HG03039 (cell line): ENCODE measurements at regions not wholly inside any gene's neighbourhood (a gene's known extent, or its start where the extent isn't known, plus 50 kb on each side); places are given as distances from the start of the nearest gene placed in this dataset.

ENCODE experiments used
- ATAC-seq: cut with Tn5 transposase; IDR thresholded peaks from one replicate; pipeline ENCODE4 v1.9.1; 2021; ENCODE audit warnings: mild to moderate bottlenecking, moderate library complexity; ENCODE audit not compliant: unreplicated experiment

DNA sequence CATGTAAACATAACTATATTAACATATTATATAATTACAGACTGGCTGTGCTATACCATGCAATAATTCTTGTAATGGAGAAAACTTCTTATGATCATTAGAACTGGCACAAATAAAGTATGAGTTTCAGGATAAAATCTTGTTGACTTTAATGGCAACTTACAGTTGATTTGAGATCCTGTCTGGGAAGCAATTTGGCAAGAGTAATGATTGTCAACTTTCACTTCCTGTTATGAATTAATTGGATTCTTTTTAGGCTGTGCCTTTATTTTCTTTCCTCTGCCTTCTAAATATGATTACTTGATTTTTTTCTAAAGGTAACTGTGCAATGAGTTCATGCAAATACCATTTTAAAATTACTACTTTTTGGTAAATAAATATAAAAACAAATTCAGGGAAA lies 158.1 kb upstream of the B3GAT2 start:
- ATAC-seq: no peak

DNA sequence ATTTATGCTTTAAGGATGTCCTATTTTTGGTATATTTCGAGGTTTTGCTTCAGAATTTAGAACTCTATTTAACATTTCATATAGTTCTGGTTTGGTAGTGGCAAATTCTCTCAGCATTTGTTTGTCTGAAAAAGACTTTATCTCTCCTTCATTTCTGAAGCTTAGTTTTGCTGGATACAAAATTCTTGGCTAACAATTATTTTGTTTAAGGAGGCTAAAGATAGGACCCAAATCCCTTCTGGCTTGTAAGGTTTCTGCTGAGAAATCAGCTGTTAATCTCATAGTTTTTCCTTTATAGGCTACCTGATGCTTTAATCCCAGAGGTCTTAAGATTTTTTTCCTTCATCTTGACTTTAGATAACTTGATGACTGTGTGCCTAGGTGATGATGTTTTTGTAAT lies 162.7 kb upstream of the B3GAT2 start:
- no peak for ATAC-seq

DNA sequence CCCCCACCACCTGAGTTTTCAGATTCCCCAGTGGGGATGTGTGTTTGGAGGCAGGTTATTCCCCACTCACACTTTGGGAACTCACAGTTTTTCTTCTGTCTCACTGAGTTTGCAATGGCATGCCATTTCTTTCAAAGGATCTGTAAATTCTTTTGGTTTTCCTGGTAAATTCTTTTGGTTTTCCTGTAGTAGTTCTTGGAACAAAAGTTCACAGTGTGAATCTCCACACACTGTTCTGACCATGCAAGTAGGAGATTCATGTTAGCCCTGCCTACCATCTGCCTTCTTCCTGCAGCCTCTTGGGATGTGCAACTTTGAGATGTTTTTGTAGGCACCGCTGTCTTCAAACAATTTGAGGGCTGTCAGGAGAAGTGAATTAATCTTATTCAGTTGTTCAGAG lies 165.6 kb upstream of the OGFRL1 start:
- no peak for ATAC-seq

DNA sequence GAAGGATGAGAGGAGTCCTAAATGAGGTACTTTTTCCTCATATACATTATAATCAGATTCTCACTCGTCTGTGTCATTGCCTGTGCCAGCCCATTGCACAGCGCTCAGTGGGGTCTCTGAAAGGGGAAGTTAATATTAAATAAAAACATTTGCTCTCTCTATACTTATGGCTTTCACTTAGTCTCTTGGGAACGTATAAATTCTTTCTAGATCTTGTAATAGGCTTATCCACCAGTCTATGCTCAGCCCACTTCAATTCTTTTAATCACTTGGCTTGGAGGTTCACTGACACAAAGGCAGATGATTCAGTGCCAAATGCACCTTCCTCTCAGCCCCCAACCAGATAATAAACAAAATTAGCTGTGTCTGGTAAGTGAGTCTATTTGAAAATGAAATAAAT lies 164.3 kb upstream of the OGFRL1 start:
- ATAC-seq: no peak

DNA sequence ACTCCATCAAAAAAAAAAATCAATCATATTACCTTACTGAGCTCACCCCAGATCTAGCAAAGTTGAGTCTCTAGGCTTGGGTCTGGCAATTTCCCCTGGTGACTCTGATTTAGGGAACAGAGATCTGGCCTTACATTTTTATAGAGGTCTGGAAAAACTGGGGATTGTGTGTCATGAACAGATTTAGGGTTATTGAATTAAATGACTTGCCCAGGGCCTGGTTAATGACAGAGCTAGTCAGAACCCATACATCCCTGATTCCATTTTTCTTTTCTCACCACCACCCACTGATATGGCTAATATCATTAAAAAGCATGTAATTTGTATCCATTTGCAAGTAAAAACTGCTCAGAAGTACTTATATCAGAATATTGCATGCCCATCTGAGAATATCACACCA lies 163.4 kb upstream of the OGFRL1 start:
- no peak for ATAC-seq

DNA sequence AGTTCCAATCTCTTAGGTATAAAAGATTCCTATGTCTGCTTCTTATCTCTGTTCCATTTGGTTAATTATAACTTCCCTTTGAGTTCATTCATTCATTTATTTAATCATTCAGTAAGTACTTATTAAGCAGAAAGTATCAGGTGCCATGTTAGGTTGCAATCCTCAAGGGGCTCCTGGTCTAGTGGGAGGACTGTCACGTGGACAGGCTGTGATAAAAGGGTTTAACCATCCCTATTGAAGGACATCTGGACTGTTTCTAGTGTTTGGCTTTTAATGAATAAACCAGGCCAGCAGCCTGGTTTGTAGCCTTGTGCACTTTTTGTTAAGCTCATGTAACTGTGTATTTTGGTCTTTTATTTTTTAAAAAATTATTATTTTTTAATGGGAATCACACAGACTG lies 162.1 kb upstream of the OGFRL1 start:
- no peak for ATAC-seq

DNA sequence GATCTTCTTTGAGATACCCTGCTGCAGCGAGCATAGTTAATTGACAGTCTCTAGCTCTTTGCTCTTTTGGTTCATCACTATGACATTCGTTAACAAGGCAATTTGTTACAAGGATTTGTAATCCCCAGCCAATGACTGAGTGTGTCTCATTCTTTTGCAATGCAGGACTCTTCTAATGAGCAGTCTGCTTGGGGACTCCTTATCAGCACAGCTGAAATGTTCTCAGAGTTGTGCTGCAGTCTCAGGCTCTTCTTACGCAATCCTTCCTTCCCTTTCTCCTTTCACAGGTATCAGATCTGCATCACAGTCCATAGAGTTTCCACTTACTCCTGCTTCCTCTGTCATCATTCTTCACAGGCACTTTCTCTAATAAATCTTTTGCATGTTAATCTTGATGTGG lies 161.2 kb upstream of the OGFRL1 start:
- ATAC-seq: no peak

DNA sequence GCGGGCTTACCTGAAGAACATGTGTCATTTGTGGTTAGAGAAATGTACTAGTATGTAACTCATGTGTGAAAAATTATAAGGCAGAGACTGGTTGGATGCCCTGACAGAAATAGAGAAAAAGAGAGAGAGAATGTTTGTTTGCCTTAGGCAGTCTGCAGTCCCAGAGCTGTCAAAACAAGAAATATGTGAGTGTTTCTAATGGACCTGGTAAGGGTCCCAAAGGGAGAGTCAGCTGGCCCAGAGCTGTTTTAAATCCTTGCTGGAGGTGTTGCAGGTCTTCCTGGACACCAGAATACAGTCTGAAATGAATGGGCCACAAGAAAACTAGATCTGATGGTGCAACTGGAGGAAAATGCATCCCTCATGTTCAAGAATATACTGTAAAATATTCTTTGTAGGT lies 158.3 kb upstream of the OGFRL1 start:
- ATAC-seq: no peak

DNA sequence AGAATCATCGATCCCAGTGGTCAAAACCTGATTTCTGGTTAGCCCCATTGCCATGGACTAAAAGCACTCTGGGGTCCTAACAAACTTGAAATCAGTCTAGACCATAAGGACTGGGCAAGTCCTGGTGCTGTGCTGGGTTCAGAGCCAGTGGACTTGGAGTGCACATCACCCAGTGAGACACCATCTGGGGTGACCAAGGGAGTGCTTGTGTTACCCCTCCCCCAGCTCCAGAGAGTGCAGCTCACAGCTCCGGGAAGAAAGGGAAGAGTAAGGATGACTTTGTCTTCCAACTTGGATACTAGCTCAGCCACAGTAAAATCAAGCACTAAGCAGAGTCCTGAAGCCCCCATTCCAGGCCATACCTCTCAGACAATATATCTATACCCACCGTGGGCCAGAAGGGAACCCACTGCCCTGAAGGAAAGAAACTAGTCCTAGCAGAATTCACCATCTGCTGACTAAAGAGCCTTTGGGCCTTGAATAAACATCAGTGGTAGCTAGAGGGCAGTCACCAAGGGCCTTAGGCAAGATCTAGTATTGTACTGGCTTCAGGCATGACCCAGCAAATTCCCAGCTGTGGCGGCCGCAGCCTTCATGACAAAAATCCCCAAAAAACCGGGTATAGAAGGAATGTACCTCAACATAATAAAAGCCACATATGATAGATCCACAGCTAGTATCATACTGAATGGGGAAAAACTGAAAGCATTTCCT lies 153.5 kb upstream of the OGFRL1 start:
- ATAC-seq: no peak

DNA sequence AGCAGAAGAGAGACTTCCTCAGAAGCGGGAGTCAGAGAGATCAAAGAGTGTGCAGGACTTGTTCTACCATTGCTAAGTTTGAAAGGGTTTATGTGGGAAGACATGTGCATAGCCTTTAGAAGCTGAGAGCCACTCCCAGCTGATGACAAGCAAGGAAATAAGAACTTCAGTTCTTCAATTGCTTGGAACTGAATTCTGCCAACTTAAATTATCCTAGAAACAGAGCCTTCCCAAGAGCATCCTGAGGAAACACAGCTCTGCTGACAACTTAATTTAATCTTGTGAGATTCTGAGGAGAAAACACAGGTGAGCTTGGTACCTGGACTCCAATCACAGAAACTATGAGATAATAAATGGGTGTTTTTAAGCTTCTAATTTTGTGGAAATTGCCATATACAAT lies 150.6 kb upstream of the OGFRL1 start:
- no peak for ATAC-seq

DNA sequence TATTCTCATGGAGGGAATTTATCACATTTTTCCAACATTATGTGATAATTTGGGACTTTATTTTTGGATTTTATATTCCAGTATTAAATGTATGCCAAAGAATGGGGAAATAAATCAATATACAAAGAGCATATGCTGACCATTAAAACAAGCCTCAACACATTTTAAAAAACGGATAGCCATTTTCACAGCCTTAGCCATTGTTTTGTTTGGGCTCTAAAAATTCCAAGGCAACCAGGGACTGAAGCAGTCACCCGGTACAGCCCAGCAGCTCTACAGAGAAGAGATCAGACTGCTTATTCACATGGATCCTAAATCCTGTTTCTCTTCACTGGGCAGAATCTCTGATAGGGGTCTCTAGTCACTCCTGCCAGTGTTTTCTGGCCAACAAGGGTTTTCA lies 150.2 kb upstream of the OGFRL1 start:
- no peak for ATAC-seq

DNA sequence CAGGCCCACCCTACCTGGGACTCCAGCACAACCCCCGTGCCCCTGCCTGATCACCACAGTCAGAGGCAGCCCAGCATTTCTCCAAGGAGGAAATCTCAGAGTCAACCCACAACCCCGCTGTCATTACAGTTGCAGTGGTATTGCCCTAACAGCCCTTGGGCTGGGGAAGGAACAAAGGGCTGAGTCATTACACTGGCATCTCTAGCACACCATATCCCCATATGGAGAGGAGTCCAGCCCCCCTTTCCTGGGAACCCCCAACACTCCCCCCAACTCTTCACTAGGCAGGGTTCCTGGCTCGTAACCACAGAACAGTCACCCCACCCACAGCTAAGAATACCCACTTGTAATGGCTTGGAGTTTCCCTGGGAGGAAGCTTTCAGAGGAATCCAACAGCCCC lies 149.4 kb upstream of the OGFRL1 start:
- ATAC-seq: no peak

DNA sequence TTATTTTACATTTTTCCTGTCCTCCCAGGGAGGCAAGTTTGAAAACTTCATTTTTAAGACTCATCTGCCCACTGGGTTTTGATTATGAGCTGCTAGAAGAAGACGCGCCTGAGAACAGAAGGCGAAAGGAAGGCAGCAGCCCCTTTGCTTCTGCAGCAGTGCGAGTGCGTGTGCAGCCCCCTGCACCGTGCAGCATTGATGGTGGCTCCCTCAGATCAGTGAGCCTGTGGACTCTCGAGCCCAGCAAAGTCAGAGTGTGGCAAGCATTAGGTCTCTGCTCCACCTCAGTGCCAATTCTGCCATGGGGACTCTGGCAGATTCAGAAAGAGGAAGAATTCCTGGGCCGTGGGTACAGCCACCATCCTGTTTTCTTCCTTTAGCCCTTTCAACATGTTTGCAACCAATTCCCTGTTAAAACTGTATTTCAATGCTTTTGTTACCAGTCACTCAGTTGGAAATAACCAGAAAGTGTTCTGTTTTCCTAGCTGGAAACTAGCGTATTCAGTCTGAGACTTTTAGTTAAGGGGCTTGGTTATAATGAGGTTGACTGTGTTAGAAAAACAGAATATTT lies 134.8 kb upstream of the OGFRL1 start:
- no peak for ATAC-seq

DNA sequence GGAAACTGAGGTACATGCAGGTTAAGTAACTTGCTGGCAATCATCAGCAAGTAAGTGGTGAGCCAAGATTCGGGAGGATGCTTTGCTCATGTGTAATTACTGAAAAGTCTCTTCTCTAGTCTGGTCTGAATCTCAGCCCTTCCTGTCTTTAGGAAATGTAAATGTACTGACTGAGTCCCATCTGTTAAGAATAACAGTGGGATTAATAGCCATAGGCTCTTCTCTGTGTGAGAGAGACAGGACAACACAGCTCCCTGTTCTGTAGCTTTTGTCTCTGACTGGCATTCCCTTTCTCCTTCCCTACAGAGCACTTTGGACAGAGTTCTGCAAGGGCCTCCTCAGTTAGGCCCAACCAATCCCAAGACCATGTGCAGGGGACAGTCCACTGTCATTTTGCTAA lies 131.3 kb upstream of the OGFRL1 start:
- ATAC-seq: no peak

DNA sequence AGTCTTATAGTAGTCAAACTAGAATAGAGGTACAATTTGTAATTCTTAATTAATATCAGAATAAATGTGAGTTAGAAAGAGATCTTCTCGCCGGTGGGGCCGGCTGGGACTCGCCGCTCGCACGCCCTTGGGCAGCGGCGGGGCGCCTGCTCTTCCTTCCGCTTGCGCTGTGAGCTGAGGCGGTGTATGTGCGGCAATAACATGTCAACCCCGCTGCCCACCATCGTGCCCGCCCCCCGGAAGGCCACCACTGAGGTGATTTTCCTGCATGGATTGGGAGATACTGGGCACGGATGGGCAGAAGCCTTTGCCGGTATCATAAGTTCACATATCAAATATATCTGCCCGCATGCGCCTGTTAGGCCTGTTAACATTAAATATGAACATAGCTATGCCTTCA lies 123.7 kb upstream of the OGFRL1 start:
- no peak for ATAC-seq

DNA sequence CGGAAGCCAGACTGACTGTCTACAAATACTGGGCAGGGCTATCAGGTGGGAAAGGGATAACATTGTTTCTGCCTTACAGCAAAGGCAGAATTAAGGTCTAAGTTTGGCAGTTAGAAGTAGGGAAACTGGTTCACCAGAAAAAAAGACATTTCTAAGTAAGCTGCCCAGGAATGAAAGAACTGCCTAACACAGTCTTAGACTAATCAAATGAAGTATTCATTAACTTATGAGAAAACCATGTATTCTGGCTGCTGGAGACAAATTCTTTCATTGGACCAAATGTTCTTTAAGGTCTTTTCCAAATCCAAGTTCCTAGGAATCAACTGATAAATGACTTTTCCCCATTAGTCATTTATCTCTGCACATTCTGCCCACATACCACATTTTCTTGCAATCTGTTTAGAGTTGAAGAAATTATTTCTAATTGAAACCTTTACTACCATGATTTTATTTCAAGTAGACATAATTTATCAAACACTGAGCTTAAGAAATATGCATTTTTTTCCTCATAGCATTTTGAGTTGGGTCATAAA lies 120.3 kb upstream of the OGFRL1 start:
- ATAC-seq: no peak

DNA sequence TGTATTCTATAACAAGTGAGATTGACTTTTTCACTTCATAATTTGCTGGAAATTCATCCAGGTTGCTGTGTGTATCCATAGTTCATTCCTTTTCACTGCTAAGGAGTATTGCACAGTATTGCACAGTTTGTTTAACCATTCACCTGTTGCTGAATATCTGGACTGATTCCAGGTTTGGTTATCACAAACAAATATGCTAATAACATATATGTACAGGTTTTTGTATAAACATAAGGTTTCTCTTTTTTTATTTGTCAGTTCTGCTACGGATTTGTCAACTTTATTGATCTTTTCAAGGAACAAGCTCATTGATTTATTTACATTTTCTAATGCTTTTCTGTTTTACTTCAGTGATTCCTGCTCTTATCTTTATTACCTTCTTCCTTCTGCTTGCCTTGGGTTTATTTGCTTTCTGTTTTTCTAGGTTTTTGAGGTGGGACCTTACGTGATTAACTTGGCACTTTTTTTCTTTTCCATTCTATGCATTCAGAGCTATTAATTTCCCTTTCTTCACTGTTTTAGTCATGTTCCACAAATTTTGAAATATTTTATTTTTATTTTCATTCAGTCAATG lies 117.0 kb upstream of the OGFRL1 start:
- no peak for ATAC-seq

DNA sequence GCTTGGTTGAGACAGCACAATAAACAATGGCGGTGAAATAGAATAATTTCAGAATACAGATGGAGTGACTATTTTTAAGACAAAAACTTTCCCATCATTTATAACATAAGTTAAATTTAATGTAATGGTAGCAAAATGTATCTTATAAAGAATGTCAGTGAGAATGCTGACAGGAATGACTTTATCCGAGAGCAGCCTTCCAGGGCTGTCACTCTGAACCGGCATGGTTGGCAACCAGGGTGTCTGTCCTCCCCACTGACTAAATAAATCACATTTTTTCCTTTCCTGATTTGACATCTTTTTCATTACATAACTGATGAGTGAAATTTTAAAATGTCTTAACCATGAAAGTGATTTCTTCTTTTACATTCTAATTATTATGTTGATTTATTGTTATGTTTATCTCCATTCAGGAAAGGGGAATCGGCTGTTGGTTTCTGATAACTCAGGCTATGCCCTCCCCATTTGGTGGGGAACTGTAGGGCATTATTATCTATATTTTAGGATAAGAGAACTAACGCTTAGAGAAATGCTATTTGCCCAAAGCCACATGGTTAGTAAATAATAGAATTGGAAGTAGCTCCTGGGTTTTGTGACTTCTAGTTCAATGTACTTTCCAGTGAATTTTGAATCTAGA lies 109.2 kb upstream of the OGFRL1 start:
- no peak for ATAC-seq

DNA sequence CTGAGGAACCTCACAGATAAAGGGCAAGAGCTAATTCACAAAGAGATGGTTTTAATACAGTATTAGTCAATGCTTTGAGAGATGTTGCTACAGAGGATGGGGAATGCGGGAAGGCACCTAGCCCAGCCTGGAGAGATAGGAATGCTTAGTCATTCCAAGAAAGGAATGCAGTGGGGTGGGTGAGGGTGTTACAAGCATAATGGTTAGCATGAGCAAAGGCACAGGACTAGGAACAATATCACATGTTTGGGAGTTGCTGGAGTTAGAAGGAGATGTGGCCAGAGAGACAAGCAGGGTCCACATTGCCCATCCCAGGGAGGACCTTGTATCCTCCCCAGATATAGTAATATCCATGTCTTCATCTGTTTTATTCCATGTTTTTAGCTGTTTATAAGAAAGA lies 107.0 kb upstream of the OGFRL1 start:
- no peak for ATAC-seq

DNA sequence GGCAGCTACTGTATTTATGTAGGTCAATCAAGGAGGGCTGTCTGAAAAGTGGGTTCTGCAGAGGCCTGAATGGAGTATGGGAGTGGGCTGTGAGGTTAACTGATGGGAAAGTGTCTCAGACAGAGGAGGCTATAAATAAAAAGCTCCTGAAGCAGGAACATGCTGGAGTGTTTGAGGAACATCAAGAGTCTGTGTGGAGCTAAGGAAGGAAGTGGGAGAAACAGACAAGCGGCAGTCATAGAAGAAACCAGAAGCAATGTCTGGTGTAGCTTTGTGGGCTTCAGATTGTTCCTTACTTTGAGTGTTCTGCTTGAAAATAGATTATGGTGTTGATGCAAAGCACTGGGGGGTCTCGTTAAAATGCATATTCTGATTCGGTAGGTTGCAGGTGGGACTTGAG lies 101.5 kb upstream of the OGFRL1 start:
- no peak for ATAC-seq

DNA sequence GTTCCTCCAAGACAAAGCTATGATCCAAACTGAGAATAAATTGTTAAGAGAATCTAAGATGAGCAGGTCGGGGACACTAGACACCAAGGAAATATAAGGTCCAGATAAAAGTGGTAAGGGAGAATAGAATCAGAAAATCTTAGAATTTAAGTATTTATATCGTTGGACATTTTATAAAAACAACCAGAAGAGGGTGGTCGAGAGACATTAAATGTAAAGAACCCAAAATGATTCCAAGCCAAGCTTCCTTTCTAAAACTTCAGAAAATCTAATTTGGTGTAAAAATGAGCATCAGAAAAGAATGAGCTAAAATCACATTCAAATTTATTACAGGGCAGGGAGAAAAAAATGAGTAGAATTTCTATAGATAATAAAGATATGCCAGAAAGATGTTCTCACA lies 97.8 kb upstream of the OGFRL1 start:
- no peak for ATAC-seq

DNA sequence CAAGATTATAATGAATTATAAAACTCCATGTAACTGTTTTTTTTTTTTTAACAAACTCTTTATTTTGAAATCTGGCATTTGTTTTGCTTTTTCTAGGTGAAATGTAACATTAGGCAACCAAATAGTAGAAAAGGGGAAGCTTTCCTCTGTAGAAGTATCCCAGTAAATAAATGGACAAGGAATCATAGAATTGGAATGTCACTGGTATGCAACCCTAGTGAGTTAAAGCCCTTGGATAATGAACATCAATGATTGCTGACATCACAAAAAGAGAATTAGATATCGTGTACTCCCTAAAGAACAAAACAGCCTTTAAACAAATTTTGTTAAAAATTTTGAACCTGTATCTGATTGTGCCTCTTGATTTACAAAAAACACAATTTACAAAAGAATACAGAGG lies 93.9 kb upstream of the OGFRL1 start:
- no peak for ATAC-seq
